ENCODE measurements at regions not wholly inside any gene's neighbourhood (a gene's known extent, or its start where the extent isn't known, plus 50 kb on each side); places are given as distances from the start of the nearest gene placed in this dataset.

DNA sequence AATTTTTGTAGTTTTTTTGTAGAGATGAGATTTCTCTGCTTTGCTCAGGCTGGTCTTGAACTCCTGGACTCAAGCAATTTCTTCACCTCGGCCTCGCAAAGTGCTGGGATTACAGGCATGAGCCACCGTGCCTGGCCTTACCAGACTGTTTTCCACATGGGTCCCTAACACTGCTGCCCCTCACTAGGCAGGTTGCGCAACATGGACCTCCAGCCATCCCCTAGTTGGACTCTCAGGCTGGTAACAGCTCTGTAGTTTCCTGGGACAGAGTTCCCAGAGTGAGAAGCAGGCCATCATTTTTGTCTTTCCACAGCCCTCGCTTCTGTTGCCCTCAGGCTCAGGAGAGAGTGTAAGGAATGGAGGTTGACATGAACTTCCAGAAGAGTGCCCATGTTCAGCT is 156.1 kb downstream of the CTH start:
- TF ChIP-seq, protein P1, sequence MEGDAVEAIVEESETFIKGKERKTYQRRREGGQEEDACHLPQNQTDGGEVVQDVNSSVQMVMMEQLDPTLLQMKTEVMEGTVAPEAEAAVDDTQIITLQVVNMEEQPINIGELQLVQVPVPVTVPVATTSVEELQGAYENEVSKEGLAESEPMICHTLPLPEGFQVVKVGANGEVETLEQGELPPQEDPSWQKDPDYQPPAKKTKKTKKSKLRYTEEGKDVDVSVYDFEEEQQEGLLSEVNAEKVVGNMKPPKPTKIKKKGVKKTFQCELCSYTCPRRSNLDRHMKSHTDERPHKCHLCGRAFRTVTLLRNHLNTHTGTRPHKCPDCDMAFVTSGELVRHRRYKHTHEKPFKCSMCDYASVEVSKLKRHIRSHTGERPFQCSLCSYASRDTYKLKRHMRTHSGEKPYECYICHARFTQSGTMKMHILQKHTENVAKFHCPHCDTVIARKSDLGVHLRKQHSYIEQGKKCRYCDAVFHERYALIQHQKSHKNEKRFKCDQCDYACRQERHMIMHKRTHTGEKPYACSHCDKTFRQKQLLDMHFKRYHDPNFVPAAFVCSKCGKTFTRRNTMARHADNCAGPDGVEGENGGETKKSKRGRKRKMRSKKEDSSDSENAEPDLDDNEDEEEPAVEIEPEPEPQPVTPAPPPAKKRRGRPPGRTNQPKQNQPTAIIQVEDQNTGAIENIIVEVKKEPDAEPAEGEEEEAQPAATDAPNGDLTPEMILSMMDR (IDR thresholded peaks at IDR 0.05) = no peak
- no peak for TF ChIP-seq POLR2AphosphoS5 (IDR thresholded peaks at IDR 0.05)
- TF ChIP-seq POLR2A (IDR thresholded peaks at IDR 0.05) = no peak
- TF ChIP-seq EP300 (IDR thresholded peaks at IDR 0.05) = no peak

Data from suprapubic skin (tissue), 4 donors.